GM23248 (cell line): ENCODE measurements at regions not wholly inside any gene's neighbourhood (a gene's known extent, or its start where the extent isn't known, plus 50 kb on each side); places are given as distances from the start of the nearest gene placed in this dataset.

Experiments used
- EZH2 ChIP-seq: fragments of 200-600 bp; sonication (generic); IDR thresholded peaks from 2 replicates; pipeline ENCODE4 v1.6.1; 2018; ENCODE audit warnings: antibody characterized with exemption, mild to moderate bottlenecking; ENCODE audit not compliant: insufficient read depth, poor library complexity, severe bottlenecking
- EZH2phosphoT487 ChIP-seq: fragments of 200-600 bp; sonication (generic); IDR thresholded peaks from 2 replicates; pipeline ENCODE4 v1.6.1; 2018; ENCODE audit warnings: antibody characterized with exemption, moderate library complexity, mild to moderate bottlenecking, low read depth; ENCODE audit not compliant: insufficient read depth

- TF ChIP-seq EZH2, result no peak
- TF ChIP-seq EZH2phosphoT487, result no peak
These were observed 53.0 kb upstream of the METRNL start for GRCh38 chr17:83026311-83026811.
